ENCODE measurements at regions not wholly inside any gene's neighbourhood (a gene's known extent, or its start where the extent isn't known, plus 50 kb on each side); places are given as distances from the start of the nearest gene placed in this dataset.

DNA sequence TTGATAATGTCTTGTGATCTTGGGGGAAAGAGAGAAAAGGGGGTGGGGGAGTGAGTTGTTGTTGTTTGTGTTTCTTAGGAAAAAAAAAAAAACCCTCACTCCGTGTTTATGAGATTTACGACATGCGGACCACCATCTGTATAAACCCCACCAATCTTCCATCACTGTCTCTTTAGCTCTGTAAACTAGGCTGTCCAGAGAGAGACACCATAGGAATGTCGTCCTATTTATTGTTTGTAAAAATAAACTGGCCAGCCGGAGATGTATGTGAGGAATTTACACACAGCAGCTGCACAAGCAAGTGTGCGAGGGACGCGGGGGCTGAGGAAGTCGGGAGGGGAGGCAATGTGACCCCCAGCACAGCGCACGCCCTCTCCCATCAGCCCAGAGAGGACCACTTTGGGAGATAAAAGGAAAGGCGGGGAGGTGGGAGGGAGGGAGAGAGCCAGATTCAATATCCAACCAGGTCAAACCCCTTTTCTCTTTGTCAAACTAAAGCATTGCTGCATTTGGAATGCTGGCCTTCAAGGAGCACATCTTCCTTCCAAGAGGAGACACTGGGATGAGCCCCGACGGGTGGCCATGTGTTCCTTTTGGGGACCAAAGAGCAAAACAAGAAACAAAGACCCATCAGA lies 136.2 kb upstream of the SALL1 start:
- Histone ChIP-seq H3K4me3 (ENCODE audit: low read depth, low read length) (no peak overlapping the region), H3K36me3 (ENCODE audit: control insufficient read depth, insufficient read depth, low read length) (no peaks in the 10 kb centered on the region), H3K27me3 (ENCODE audit: control insufficient read depth, insufficient read depth, low read length) (no peaks in the 10 kb centered on the region)
- TF ChIP-seq, protein P1, sequence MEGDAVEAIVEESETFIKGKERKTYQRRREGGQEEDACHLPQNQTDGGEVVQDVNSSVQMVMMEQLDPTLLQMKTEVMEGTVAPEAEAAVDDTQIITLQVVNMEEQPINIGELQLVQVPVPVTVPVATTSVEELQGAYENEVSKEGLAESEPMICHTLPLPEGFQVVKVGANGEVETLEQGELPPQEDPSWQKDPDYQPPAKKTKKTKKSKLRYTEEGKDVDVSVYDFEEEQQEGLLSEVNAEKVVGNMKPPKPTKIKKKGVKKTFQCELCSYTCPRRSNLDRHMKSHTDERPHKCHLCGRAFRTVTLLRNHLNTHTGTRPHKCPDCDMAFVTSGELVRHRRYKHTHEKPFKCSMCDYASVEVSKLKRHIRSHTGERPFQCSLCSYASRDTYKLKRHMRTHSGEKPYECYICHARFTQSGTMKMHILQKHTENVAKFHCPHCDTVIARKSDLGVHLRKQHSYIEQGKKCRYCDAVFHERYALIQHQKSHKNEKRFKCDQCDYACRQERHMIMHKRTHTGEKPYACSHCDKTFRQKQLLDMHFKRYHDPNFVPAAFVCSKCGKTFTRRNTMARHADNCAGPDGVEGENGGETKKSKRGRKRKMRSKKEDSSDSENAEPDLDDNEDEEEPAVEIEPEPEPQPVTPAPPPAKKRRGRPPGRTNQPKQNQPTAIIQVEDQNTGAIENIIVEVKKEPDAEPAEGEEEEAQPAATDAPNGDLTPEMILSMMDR (IDR thresholded peaks at IDR 0.05; ENCODE audit: insufficient read depth, low read depth, low read length): no peak
- ChIA-PET CTCF (no interaction called here), POLR2A (no interaction called here)
- no peak for DNase-seq (ENCODE audit: low read depth)

DNA sequence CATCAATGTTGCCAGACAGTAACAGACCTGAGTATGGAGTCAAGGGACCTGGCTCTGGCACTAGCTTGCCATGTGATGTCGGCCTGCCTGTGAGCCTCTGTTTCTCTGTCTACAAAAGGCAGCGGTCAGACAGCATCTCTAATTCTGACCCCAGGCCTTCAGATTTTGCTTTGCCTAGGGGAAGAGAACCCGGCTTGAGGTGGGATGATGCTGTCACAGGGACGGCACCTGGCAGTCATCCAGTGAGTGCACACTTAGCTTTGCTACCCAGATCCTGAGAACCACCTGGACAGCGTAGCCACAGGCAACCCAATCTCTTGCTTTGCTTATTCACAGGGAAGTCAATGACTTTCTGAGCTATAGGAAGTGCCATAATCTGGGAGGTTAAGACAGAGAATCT lies 135.2 kb upstream of the SALL1 start:
- Histone ChIP-seq H3K27me3 (ENCODE audit: control insufficient read depth, insufficient read depth, low read length) (no peaks in the 10 kb centered on the region), H3K4me3 (ENCODE audit: low read depth, low read length) (no peak overlapping the region), H3K36me3 (ENCODE audit: control insufficient read depth, insufficient read depth, low read length) (no peaks in the 10 kb centered on the region)
- POLR2A ChIA-PET: no interaction called here
- CTCF ChIA-PET: no interaction called here
- TF ChIP-seq, protein P1 (IDR thresholded peaks at IDR 0.05; ENCODE audit: insufficient read depth, low read depth, low read length): no peak
- no peak for DNase-seq (ENCODE audit: low read depth)

DNA sequence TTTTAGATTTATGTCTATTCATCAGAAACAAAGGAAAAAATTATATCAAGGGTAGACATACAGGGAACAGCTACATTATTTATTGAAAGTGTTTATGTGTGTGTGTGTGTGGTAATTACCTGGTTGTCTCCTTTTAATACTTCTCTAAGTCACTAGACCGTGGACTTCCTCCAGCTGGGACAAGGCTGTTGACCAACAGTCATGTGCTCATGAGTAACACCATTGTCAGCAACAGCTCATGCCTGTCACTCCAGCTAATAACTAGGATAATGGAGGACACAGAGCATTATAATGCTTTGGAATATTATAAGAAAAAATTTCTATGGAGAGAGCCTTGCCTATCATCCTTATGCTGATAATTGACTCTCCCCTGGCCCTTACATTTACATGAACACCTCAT lies 125.3 kb upstream of the SALL1 start:
- TF ChIP-seq, protein P1 (IDR thresholded peaks at IDR 0.05; ENCODE audit: insufficient read depth, low read depth, low read length): no peak
- no peaks in the 10 kb centered on the region for H3K36me3 ChIP-seq (ENCODE audit: control insufficient read depth, insufficient read depth, low read length)
- no peak overlapping the region for H3K4me3 ChIP-seq (ENCODE audit: low read depth, low read length)
- ChIA-PET POLR2A (no interaction called here), CTCF (no interaction called here)
- DNase-seq (ENCODE audit: low read depth): no peak
- H3K27me3 ChIP-seq (ENCODE audit: control insufficient read depth, insufficient read depth, low read length): no peaks in the 10 kb centered on the region

DNA sequence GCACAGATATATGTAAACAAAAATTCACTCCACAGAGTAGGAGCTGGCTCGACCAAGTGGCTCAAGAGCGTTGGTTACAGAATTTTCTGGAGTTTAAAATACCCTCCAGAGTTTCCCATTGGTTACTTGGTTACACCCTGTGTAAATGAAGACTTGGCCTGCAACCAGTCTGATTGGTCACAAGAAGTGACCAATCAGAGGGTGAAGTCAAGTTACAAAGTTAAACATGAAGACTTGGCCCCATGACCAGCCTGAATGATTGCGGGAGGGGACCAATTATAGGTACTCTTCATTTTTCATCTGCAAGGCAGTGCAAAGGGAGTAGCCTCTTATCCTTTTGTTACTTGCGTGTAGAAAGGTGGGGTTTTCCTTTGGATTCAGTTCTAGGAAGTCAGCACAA lies 121.3 kb upstream of the SALL1 start:
- no peak overlapping the region for H3K4me3 ChIP-seq (ENCODE audit: low read depth, low read length)
- no peak for DNase-seq (ENCODE audit: low read depth)
- ChIA-PET POLR2A (no interaction called here), CTCF (no interaction called here)
- TF ChIP-seq, protein P1 (IDR thresholded peaks at IDR 0.05; ENCODE audit: insufficient read depth, low read depth, low read length): no peak
- H3K36me3 ChIP-seq (ENCODE audit: control insufficient read depth, insufficient read depth, low read length): no peaks in the 10 kb centered on the region
- no peaks in the 10 kb centered on the region for H3K27me3 ChIP-seq (ENCODE audit: control insufficient read depth, insufficient read depth, low read length)

DNA sequence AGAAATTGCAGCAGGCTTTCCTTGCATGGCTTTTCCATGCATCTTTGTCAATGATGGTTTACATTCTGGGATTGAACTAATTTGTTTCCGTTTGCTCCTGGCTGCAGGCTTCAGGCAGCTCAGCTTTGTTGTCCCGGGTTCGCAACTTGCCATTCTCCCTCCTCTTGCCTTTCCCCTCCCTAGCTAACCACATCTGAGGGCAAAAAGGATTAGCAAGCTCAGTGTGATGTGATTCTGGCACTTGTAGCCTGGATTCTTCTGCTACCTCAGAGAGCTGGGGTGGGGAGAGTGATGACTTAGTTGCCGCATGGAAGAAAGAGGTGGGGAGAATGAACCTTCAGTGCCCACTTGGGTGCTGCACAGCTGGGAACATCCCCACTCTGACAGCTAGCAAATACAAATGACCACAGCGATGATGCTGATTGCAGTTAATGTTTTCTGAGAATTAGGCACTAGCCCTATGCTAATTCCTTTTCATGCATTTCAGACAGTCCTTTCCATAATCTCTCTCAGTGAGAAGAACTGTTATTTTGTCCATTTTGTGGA lies 120.2 kb upstream of the SALL1 start:
- CTCF ChIA-PET: no interaction called here
- TF ChIP-seq, protein P1 (IDR thresholded peaks at IDR 0.05; ENCODE audit: insufficient read depth, low read depth, low read length): no peak
- H3K4me3 ChIP-seq (ENCODE audit: low read depth, low read length): no peak overlapping the region
- POLR2A ChIA-PET: no interaction called here
- H3K27me3 ChIP-seq (ENCODE audit: control insufficient read depth, insufficient read depth, low read length): no peaks in the 10 kb centered on the region
- no peak for DNase-seq (ENCODE audit: low read depth)
- no peaks in the 10 kb centered on the region for H3K36me3 ChIP-seq (ENCODE audit: control insufficient read depth, insufficient read depth, low read length)

Data from BJ (cell line).